ENCODE measurements at regions not wholly inside any gene's neighbourhood (a gene's known extent, or its start where the extent isn't known, plus 50 kb on each side); places are given as distances from the start of the nearest gene placed in this dataset.

DNA sequence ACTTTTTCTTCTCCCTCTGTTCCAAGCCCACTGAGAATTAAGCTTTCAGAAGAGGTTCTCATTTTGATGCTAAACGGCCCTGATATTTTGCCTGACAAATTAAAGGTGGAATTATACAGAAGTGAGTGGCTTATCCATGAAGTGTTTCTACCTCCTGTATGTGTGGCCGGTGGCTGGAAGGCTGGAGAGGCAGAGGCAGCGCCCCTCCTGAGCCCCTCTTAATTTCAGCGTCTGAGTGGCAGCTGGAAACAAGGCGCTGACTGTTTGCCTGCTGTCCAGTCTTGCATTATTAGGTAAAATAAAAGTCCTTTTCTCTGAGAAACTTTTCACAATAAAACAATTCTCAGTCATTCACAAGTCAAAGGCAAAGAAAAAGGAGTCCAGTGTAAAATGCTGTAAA, 685.7 kb downstream of the MCTP2 start:
- H3K27ac ChIP-seq (ENCODE audit: low read depth, low read length): no peak overlapping the region
- H3K9ac ChIP-seq (ENCODE audit: low read depth in 1 of 2, low read length in 2 of 2): no peak overlapping the region
- H3K4me3 ChIP-seq (ENCODE audit: low read depth in 1 of 2, low read length in 2 of 2): no peak overlapping the region
- H3K36me3 ChIP-seq (ENCODE audit: control insufficient read depth in 1 of 2, insufficient read depth in 2 of 2, low read length in 2 of 2): no peaks in the 10 kb centered on the region
- H3K27me3 ChIP-seq (ENCODE audit: control insufficient read depth in 1 of 2, insufficient read depth in 2 of 2, low read length in 2 of 2): no peaks in the 10 kb centered on the region
- H3K9me3 ChIP-seq (ENCODE audit: control insufficient read depth in 1 of 2, low read length in 2 of 2): no peaks in the 10 kb centered on the region
- H3K4me1 ChIP-seq (ENCODE audit: control insufficient read depth in 1 of 2, insufficient read depth in 2 of 2, low read length in 2 of 2): no peaks in the 10 kb centered on the region

DNA sequence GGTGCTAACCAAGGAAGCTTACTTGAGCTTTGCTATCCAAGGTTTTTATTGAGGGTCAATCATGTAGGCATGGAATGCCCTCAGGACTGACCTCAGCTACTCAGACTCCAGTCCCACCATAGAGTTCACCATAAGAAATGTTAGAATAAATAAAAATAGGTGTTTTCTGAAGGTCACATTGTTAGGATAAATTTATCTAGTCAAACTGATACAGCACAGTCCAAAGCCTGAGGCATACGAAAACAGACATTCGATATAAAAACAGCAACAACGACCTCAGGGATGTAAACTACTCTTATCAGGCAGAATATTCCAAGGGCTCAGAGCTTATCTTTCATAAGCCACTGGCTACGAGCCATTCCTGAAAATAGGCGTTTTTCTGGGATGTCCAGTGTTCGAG, 690.6 kb downstream of the MCTP2 start:
- no peak overlapping the region for H3K27ac ChIP-seq (ENCODE audit: low read depth, low read length)
- no peak overlapping the region for H3K9ac ChIP-seq (ENCODE audit: low read depth in 1 of 2, low read length in 2 of 2)
- H3K27me3 ChIP-seq (ENCODE audit: control insufficient read depth in 1 of 2, insufficient read depth in 2 of 2, low read length in 2 of 2): no peaks in the 10 kb centered on the region
- no peak overlapping the region for H3K4me3 ChIP-seq (ENCODE audit: low read depth in 1 of 2, low read length in 2 of 2)
- H3K4me1 ChIP-seq (ENCODE audit: control insufficient read depth in 1 of 2, insufficient read depth in 2 of 2, low read length in 2 of 2): no peaks in the 10 kb centered on the region
- no peaks in the 10 kb centered on the region for H3K9me3 ChIP-seq (ENCODE audit: control insufficient read depth in 1 of 2, low read length in 2 of 2)
- no peaks in the 10 kb centered on the region for H3K36me3 ChIP-seq (ENCODE audit: control insufficient read depth in 1 of 2, insufficient read depth in 2 of 2, low read length in 2 of 2)

DNA sequence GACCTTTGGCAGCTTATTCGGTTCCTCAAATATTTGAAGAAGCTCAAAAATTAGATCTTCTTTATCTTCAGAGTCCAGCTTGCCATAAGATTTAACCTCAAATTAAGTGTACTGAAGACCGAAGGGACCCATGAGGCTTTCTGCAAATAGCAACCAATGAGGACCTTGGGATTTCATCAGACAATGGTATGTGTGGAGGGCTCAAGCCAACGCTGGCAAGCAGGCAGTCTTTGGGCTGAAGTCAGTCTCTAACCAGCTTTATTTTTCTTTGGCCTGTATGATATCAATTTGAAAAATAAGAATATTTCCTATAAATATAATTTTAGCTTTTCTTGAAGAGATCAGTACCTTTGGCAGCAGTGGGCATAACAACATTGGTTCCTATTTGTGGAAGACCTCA, 692.7 kb downstream of the MCTP2 start:
- H3K36me3 ChIP-seq (ENCODE audit: control insufficient read depth in 1 of 2, insufficient read depth in 2 of 2, low read length in 2 of 2): no peaks in the 10 kb centered on the region
- H3K9me3 ChIP-seq (ENCODE audit: control insufficient read depth in 1 of 2, low read length in 2 of 2): no peaks in the 10 kb centered on the region
- no peaks in the 10 kb centered on the region for H3K4me1 ChIP-seq (ENCODE audit: control insufficient read depth in 1 of 2, insufficient read depth in 2 of 2, low read length in 2 of 2)
- H3K27me3 ChIP-seq (ENCODE audit: control insufficient read depth in 1 of 2, insufficient read depth in 2 of 2, low read length in 2 of 2): no peaks in the 10 kb centered on the region
- H3K9ac ChIP-seq (ENCODE audit: low read depth in 1 of 2, low read length in 2 of 2): no peak overlapping the region
- H3K4me3 ChIP-seq (ENCODE audit: low read depth in 1 of 2, low read length in 2 of 2): no peak overlapping the region
- no peak overlapping the region for H3K27ac ChIP-seq (ENCODE audit: low read depth, low read length)

DNA sequence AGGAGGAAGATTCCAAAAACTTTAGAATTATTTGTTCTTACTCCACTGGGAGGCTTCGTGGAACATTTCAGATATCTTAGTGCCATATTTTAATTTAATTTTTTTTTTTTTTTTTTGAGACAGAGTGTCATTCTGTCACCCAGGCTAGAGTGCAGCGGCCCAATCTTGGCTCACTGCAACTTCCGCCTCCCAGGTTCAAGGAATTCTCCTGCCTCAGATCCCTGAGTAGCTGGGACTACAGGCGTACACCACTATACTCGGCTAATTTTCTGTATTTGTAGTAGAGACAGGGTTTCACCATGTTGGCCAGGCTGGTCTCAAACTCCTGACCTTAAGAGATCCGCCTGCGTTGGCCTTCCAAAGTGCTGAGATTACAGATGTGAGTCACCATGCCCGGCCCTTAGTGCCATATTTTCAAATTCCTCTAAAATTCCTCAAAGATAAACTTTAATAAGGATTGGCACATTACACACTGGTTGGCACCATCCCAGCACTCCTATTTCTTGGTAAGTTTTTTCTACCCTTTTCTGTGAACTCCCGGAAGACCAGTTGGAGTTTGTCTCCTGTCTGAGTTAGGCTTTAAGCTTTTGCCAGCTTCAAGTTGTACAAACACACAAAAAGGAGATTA, 693.7 kb downstream of the MCTP2 start:
- H3K4me3 ChIP-seq (ENCODE audit: low read depth in 1 of 2, low read length in 2 of 2): no peak overlapping the region

DNA sequence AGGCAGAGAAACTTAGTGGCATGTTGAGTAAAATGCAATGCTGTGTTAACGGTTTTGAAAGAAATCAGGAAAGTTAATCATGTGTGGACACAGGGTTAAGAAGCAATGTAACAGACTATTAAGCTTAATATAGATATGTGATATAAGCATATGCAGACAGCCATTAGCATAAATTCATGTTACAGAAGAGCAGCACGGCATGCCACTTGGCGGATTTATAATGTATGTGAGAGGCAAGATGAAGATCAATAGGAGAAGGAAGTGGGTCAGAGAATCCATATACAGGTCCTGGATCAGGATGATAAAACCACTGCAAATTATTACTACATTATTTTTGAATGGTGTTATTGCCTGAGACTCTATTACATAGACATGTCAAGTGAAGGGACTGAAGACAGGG, 694.3 kb downstream of the MCTP2 start:
- no peak overlapping the region for H3K9ac ChIP-seq (ENCODE audit: low read depth in 1 of 2, low read length in 2 of 2)
- no peaks in the 10 kb centered on the region for H3K9me3 ChIP-seq (ENCODE audit: control insufficient read depth in 1 of 2, low read length in 2 of 2)
- no peak overlapping the region for H3K4me3 ChIP-seq (ENCODE audit: low read depth in 1 of 2, low read length in 2 of 2)
- H3K27me3 ChIP-seq (ENCODE audit: control insufficient read depth in 1 of 2, insufficient read depth in 2 of 2, low read length in 2 of 2): no peaks in the 10 kb centered on the region
- no peaks in the 10 kb centered on the region for H3K4me1 ChIP-seq (ENCODE audit: control insufficient read depth in 1 of 2, insufficient read depth in 2 of 2, low read length in 2 of 2)
- H3K27ac ChIP-seq (ENCODE audit: low read depth, low read length): no peak overlapping the region
- H3K36me3 ChIP-seq (ENCODE audit: control insufficient read depth in 1 of 2, insufficient read depth in 2 of 2, low read length in 2 of 2): no peaks in the 10 kb centered on the region

More for the DNA sequence above, 693.7 kb downstream of the MCTP2 start:
- no peak overlapping the region for H3K27ac ChIP-seq (ENCODE audit: low read depth, low read length)
- H3K9me3 ChIP-seq (ENCODE audit: control insufficient read depth in 1 of 2, low read length in 2 of 2): no peaks in the 10 kb centered on the region
- no peaks in the 10 kb centered on the region for H3K36me3 ChIP-seq (ENCODE audit: control insufficient read depth in 1 of 2, insufficient read depth in 2 of 2, low read length in 2 of 2)
- H3K27me3 ChIP-seq (ENCODE audit: control insufficient read depth in 1 of 2, insufficient read depth in 2 of 2, low read length in 2 of 2): no peaks in the 10 kb centered on the region
- H3K9ac ChIP-seq (ENCODE audit: low read depth in 1 of 2, low read length in 2 of 2): no peak overlapping the region
- no peaks in the 10 kb centered on the region for H3K4me1 ChIP-seq (ENCODE audit: control insufficient read depth in 1 of 2, insufficient read depth in 2 of 2, low read length in 2 of 2)

DNA sequence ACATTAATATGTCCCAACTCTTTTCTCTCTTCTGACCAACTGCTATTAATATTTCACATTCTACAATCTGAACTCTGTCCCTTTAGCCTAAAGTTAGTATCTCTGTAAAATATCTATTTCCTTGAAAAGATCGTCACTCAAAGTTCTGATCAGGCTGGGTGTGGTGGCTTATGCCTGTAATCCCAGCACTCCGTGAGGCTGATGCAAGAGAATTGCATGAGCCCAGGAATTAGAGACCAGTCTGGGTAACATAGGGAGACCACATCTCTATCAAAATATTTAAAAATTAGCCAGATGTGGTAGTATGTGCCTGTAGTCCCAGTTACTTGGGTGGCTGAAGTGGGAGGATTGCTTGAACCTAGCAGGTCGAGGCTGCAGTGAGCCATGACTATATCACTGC, 695.6 kb downstream of the MCTP2 start:
- no peaks in the 10 kb centered on the region for H3K4me1 ChIP-seq (ENCODE audit: control insufficient read depth in 1 of 2, insufficient read depth in 2 of 2, low read length in 2 of 2)
- no peak overlapping the region for H3K9ac ChIP-seq (ENCODE audit: low read depth in 1 of 2, low read length in 2 of 2)
- H3K27me3 ChIP-seq (ENCODE audit: control insufficient read depth in 1 of 2, insufficient read depth in 2 of 2, low read length in 2 of 2): no peaks in the 10 kb centered on the region
- no peak overlapping the region for H3K27ac ChIP-seq (ENCODE audit: low read depth, low read length)
- H3K9me3 ChIP-seq (ENCODE audit: control insufficient read depth in 1 of 2, low read length in 2 of 2): no peaks in the 10 kb centered on the region
- no peak overlapping the region for H3K4me3 ChIP-seq (ENCODE audit: low read depth in 1 of 2, low read length in 2 of 2)
- no peaks in the 10 kb centered on the region for H3K36me3 ChIP-seq (ENCODE audit: control insufficient read depth in 1 of 2, insufficient read depth in 2 of 2, low read length in 2 of 2)

DNA sequence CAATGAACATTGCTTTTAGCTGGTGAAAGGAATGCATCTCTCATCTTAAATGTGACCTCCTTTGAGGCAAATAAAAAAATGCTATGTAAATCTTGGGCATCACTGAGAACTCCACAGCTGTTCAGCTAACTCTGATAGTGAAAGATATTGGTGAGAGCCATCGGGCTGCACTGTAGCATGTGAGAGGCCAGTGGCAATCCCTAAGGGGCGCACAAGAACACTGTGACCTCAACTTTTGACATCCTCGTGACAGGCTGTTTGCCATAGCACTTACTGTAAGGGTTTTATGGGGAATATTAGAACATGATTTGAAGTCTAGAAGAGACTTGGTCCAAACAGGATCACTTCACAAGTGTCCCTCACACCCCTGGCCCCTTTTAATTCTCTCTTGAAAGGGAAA, 697.9 kb downstream of the MCTP2 start:
- H3K27me3 ChIP-seq (ENCODE audit: control insufficient read depth in 1 of 2, insufficient read depth in 2 of 2, low read length in 2 of 2): no peaks in the 10 kb centered on the region
- H3K27ac ChIP-seq (ENCODE audit: low read depth, low read length): no peak overlapping the region
- H3K9me3 ChIP-seq (ENCODE audit: control insufficient read depth in 1 of 2, low read length in 2 of 2): no peaks in the 10 kb centered on the region
- no peaks in the 10 kb centered on the region for H3K4me1 ChIP-seq (ENCODE audit: control insufficient read depth in 1 of 2, insufficient read depth in 2 of 2, low read length in 2 of 2)
- H3K9ac ChIP-seq (ENCODE audit: low read depth in 1 of 2, low read length in 2 of 2): no peak overlapping the region
- no peaks in the 10 kb centered on the region for H3K36me3 ChIP-seq (ENCODE audit: control insufficient read depth in 1 of 2, insufficient read depth in 2 of 2, low read length in 2 of 2)
- H3K4me3 ChIP-seq (ENCODE audit: low read depth in 1 of 2, low read length in 2 of 2): no peak overlapping the region

DNA sequence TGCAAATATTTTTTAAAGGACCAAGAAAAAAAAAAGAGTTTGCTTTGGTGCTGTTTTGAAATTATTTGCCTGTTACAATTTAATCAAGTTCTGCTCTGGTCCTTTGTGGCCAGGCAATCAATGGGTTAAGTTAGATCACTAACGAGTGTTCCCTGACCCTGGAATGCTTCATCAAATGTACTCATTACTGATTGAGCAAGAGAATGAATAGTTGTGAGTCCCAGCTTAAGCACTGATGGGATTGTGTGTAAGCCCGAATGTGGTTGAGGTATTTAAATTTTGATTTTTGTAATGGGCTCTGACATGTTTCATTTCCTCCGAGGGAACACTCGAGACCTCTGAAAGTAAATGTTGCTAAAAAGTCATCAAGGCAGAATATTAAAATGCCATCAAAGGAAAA, 699.1 kb downstream of the MCTP2 start:
- no peaks in the 10 kb centered on the region for H3K36me3 ChIP-seq (ENCODE audit: control insufficient read depth in 1 of 2, insufficient read depth in 2 of 2, low read length in 2 of 2)
- H3K9me3 ChIP-seq (ENCODE audit: control insufficient read depth in 1 of 2, low read length in 2 of 2): no peaks in the 10 kb centered on the region
- no peaks in the 10 kb centered on the region for H3K27me3 ChIP-seq (ENCODE audit: control insufficient read depth in 1 of 2, insufficient read depth in 2 of 2, low read length in 2 of 2)
- H3K4me1 ChIP-seq (ENCODE audit: control insufficient read depth in 1 of 2, insufficient read depth in 2 of 2, low read length in 2 of 2): no peaks in the 10 kb centered on the region
- H3K9ac ChIP-seq (ENCODE audit: low read depth in 1 of 2, low read length in 2 of 2): no peak overlapping the region
- H3K27ac ChIP-seq (ENCODE audit: low read depth, low read length): no peak overlapping the region
- H3K4me3 ChIP-seq (ENCODE audit: low read depth in 1 of 2, low read length in 2 of 2): no peak overlapping the region

DNA sequence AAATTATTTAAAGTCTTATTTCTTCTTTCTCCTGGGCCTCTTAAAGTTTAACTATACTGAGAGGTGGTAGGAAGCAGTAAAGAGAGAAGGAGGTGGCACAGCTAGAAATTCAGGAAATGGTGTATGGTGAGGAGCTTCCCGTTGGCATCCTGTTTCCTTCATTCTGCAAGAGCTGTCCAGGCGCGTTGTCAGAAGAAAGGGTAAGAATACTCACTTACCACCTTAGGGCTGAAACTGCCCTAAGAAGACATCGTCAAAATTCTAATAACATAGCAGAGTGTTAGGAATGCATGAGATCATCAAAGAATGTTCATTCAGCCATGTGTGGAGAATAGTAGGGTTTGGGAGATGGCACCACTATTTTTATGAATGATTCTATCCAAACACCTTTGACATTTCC, 699.6 kb downstream of the MCTP2 start:
- Histone ChIP-seq H3K9ac (ENCODE audit: low read depth in 1 of 2, low read length in 2 of 2) (no peak overlapping the region), H3K4me3 (ENCODE audit: low read depth in 1 of 2, low read length in 2 of 2) (no peak overlapping the region), H3K36me3 (ENCODE audit: control insufficient read depth in 1 of 2, insufficient read depth in 2 of 2, low read length in 2 of 2) (no peaks in the 10 kb centered on the region), H3K4me1 (ENCODE audit: control insufficient read depth in 1 of 2, insufficient read depth in 2 of 2, low read length in 2 of 2) (no peaks in the 10 kb centered on the region), H3K9me3 (ENCODE audit: control insufficient read depth in 1 of 2, low read length in 2 of 2) (no peaks in the 10 kb centered on the region), H3K27me3 (ENCODE audit: control insufficient read depth in 1 of 2, insufficient read depth in 2 of 2, low read length in 2 of 2) (no peaks in the 10 kb centered on the region), H3K27ac (ENCODE audit: low read depth, low read length) (no peak overlapping the region)

DNA sequence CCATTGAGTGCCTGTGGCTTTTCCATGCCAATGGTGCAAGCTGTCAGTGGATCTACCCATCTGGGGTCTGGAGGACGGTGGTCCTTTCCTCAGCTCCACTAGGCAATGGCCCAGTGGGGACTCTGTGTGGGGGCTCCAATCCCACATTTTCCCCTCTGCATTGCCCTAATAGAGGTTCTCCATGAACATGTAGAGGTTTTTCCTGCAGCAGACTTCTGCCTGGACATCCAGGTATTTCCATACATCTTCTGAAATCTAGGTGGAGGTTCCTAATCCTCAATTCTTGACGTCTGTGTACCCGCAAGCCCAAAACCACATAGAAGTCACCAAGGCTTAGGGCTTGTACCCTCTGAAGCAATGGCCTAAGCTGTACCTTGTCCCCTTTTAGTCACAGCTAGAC, 703.1 kb downstream of the MCTP2 start:
- H3K36me3 ChIP-seq (ENCODE audit: control insufficient read depth in 1 of 2, insufficient read depth in 2 of 2, low read length in 2 of 2): no peaks in the 10 kb centered on the region
- H3K4me1 ChIP-seq (ENCODE audit: control insufficient read depth in 1 of 2, insufficient read depth in 2 of 2, low read length in 2 of 2): no peaks in the 10 kb centered on the region
- H3K27ac ChIP-seq (ENCODE audit: low read depth, low read length): no peak overlapping the region
- no peaks in the 10 kb centered on the region for H3K27me3 ChIP-seq (ENCODE audit: control insufficient read depth in 1 of 2, insufficient read depth in 2 of 2, low read length in 2 of 2)
- no peak overlapping the region for H3K9ac ChIP-seq (ENCODE audit: low read depth in 1 of 2, low read length in 2 of 2)
- no peaks in the 10 kb centered on the region for H3K9me3 ChIP-seq (ENCODE audit: control insufficient read depth in 1 of 2, low read length in 2 of 2)
- no peak overlapping the region for H3K4me3 ChIP-seq (ENCODE audit: low read depth in 1 of 2, low read length in 2 of 2)

DNA sequence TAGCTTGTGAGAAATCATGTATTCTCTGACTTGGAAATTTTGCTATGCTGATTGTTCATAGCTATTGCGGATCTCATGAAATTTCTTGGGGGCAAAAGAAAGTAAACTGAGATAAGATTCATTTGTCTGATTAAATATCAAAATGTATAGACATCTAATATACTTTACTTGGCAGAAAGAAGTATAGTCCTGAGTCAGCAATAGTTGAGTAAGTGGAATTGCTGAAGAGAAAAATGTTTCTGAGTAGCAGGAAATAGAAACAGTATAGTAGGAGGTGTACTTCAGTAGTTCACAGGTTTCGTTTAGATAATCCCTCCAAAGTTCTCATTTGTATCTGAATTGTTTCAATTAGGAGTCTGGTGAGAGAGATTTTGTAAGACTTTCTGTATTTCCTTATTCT, 705.9 kb downstream of the MCTP2 start:
- Histone ChIP-seq H3K27ac (ENCODE audit: low read depth, low read length) (no peak overlapping the region), H3K9ac (ENCODE audit: low read depth in 1 of 2, low read length in 2 of 2) (no peak overlapping the region), H3K4me1 (ENCODE audit: control insufficient read depth in 1 of 2, insufficient read depth in 2 of 2, low read length in 2 of 2) (no peaks in the 10 kb centered on the region), H3K9me3 (ENCODE audit: control insufficient read depth in 1 of 2, low read length in 2 of 2) (no peaks in the 10 kb centered on the region), H3K36me3 (ENCODE audit: control insufficient read depth in 1 of 2, insufficient read depth in 2 of 2, low read length in 2 of 2) (no peaks in the 10 kb centered on the region), H3K4me3 (ENCODE audit: low read depth in 1 of 2, low read length in 2 of 2) (no peak overlapping the region), H3K27me3 (ENCODE audit: control insufficient read depth in 1 of 2, insufficient read depth in 2 of 2, low read length in 2 of 2) (no peaks in the 10 kb centered on the region)

Data from duodenal mucosa (tissue), 2 donors.